Panc1 (cell line): ENCODE measurements at regions not wholly inside any gene's neighbourhood (a gene's known extent, or its start where the extent isn't known, plus 50 kb on each side); places are given as distances from the start of the nearest gene placed in this dataset.

Source experiments
- ATAC-seq: fragments of 200-7000 bp; cut with Tn5 transposase; 2 replicates; pipeline ENCODE4 v1.9.1; 2020; ENCODE audit warnings: mild to moderate bottlenecking, moderate library complexity
- BruUV-seq: library from RNA; stranded (reverse); fragments of 400-500 nt; replicated peaks from 2 replicates; lab custom pipeline; 2021; lab: Mats Ljungman, UMichigan
- CTCF ChIA-PET: fragments of 300-600 bp; sonication (Branson Sonifier 250); formaldehyde crosslinking; loops from one replicate; lab custom pipeline; 2022; ENCODE audit warnings: antibody characterized with exemption; lab: Charles Lee
- POLR2A ChIA-PET: fragments of 300-600 bp; sonication (Branson Sonifier 250); formaldehyde crosslinking; loops from one replicate; lab custom pipeline; 2022; ENCODE audit warnings: antibody characterized with exemption; lab: Charles Lee
- DNase-seq: peaks from one replicate; pipeline ENCODE4 v3.0.0-alpha.2; 2010; ENCODE audit warnings: low read depth, low spot score
- H3K27ac ChIP-seq: 2 replicates; pipeline ENCODE4 v1.5.1; 2011; ENCODE audit warnings: mild to moderate bottlenecking, low read length, inconsistent platforms
- H3K27me3 ChIP-seq: fragments of 200-500 bp; sonication (Bioruptor generic); 2 replicates; pipeline ENCODE4 v1.6.0; 2014; ENCODE audit warnings: low read length, inconsistent platforms; ENCODE audit not compliant: control insufficient read depth, insufficient read depth
- H3K36me3 ChIP-seq: fragments of 200-500 bp; sonication (Bioruptor generic); 2 replicates; pipeline ENCODE4 v1.5.1; 2014; ENCODE audit warnings: inconsistent platforms, mild to moderate bottlenecking, low read length, moderate library complexity; ENCODE audit not compliant: control insufficient read depth, insufficient read depth
- H3K4me1 ChIP-seq: 2 replicates; pipeline ENCODE4 v1.5.1; 2011; ENCODE audit warnings: inconsistent platforms, mild to moderate bottlenecking, low read length, moderate library complexity; ENCODE audit not compliant: control insufficient read depth, insufficient read depth
- H3K4me3 ChIP-seq, 2 experiments: 2 replicates each; pipeline ENCODE4 v1.5.1; 2011 to 2012; ENCODE audit warnings: low read depth in 2 of 2, low read length in 2 of 2, mild to moderate bottlenecking in 2 of 2, inconsistent platforms in 1 of 2, moderate library complexity in 1 of 2
- H3K9me3 ChIP-seq: fragments of 200-500 bp; sonication (Bioruptor generic); 2 replicates; pipeline ENCODE4 v1.5.1; 2014; ENCODE audit warnings: low read depth, mild to moderate bottlenecking, inconsistent platforms, low read length, moderate library complexity; ENCODE audit not compliant: control insufficient read depth, insufficient read depth
- POLR2AphosphoS5 ChIP-seq: IDR thresholded peaks from 2 replicates; pipeline ENCODE4 v1.6.1; 2012; ENCODE audit warnings: mild to moderate bottlenecking, low read depth, low read length, moderate library complexity
- SIN3A ChIP-seq: IDR thresholded peaks from 2 replicates; pipeline ENCODE4 v1.6.1; 2012; ENCODE audit warnings: low read depth, mild to moderate bottlenecking, low read length, moderate library complexity, borderline replicate concordance; ENCODE audit not compliant: insufficient read depth
- TCF7L2 ChIP-seq: IDR thresholded peaks from 2 replicates; pipeline ENCODE4 v1.6.1; 2011; ENCODE audit warnings: mild to moderate bottlenecking, low read depth, low read length, inconsistent platforms
- in situ Hi-C: cut with HindIII; loops from 2 replicates; pipeline ENCODE4 v1.10.0; 2016; ENCODE audit warnings: low sequenced_read_pairs, low pct_unique_long_range_greater_than_20kb
- intact Hi-C: fragments of 100-400 bp; cut with micrococcal nuclease; formaldehyde crosslinking; loops from one replicate; pipeline ENCODE4 v1.10.0; 2022; ENCODE audit not compliant: unreplicated experiment
- TF ChIP-seq, protein P1 (sequence below), 2 experiments: IDR thresholded peaks; 2 replicates each; pipeline ENCODE4 v1.6.1; 2011 to 2012; ENCODE audit warnings: low read depth in 2 of 2, control low read depth in 1 of 2, low read length in 1 of 2, mild to moderate bottlenecking in 1 of 2, moderate library complexity in 1 of 2; ENCODE audit not compliant: insufficient read depth in 1 of 2
- TF ChIP-seq, protein P2 (sequence below): fragments of 450-650 bp; IDR thresholded peaks from 2 replicates; pipeline ENCODE4 v1.5.1; 2017; ENCODE audit warnings: mild to moderate bottlenecking

DNA sequence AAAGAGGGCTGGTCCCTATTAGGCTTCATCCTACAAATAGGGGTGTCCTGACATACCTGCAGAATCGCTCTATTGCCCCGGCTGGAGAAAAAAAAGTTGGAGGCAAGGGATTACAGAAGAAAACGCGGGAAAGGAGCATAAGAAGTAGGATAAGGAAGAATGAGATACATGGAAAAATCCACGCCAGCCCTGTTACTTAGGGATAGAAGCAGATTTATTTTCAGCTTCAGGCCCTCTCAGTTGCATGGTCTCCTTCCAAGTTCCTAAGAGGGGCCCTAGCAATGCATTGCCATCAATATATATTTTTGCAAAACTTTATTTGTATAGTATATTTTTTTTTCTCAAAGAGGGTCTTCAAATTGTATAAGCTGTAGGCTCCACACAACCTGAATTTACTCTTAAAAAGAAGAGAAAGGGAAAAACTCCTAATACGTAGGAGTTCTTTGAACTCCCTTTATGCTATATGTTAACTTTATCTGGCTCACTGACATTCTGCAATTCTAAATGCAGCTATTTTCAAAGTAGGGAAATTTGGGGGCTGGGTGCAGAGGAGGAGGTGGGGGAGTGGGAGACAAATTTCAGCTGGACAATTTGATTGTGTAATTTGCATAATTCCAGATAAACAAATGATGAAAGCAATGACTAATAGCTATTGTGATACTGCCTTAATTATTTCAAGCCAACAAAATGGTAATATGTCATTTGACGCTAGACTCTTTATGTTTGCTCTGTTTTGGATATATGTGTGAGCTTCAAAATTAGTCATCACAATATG, 137.7 kb upstream of the TRHDE start:
- no TSS peak for BruUV-seq
- TF ChIP-seq SIN3A, result no peak
- TF ChIP-seq POLR2AphosphoS5, result no peak
- TF ChIP-seq, protein P1, sequence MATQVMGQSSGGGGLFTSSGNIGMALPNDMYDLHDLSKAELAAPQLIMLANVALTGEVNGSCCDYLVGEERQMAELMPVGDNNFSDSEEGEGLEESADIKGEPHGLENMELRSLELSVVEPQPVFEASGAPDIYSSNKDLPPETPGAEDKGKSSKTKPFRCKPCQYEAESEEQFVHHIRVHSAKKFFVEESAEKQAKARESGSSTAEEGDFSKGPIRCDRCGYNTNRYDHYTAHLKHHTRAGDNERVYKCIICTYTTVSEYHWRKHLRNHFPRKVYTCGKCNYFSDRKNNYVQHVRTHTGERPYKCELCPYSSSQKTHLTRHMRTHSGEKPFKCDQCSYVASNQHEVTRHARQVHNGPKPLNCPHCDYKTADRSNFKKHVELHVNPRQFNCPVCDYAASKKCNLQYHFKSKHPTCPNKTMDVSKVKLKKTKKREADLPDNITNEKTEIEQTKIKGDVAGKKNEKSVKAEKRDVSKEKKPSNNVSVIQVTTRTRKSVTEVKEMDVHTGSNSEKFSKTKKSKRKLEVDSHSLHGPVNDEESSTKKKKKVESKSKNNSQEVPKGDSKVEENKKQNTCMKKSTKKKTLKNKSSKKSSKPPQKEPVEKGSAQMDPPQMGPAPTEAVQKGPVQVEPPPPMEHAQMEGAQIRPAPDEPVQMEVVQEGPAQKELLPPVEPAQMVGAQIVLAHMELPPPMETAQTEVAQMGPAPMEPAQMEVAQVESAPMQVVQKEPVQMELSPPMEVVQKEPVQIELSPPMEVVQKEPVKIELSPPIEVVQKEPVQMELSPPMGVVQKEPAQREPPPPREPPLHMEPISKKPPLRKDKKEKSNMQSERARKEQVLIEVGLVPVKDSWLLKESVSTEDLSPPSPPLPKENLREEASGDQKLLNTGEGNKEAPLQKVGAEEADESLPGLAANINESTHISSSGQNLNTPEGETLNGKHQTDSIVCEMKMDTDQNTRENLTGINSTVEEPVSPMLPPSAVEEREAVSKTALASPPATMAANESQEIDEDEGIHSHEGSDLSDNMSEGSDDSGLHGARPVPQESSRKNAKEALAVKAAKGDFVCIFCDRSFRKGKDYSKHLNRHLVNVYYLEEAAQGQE (IDR thresholded peaks at IDR 0.05; ENCODE audit: insufficient read depth in 1 of 2, low read depth in 2 of 2, low read length in 1 of 2), result no peak
- no peak for TF ChIP-seq TCF7L2
- TF ChIP-seq, protein P2, sequence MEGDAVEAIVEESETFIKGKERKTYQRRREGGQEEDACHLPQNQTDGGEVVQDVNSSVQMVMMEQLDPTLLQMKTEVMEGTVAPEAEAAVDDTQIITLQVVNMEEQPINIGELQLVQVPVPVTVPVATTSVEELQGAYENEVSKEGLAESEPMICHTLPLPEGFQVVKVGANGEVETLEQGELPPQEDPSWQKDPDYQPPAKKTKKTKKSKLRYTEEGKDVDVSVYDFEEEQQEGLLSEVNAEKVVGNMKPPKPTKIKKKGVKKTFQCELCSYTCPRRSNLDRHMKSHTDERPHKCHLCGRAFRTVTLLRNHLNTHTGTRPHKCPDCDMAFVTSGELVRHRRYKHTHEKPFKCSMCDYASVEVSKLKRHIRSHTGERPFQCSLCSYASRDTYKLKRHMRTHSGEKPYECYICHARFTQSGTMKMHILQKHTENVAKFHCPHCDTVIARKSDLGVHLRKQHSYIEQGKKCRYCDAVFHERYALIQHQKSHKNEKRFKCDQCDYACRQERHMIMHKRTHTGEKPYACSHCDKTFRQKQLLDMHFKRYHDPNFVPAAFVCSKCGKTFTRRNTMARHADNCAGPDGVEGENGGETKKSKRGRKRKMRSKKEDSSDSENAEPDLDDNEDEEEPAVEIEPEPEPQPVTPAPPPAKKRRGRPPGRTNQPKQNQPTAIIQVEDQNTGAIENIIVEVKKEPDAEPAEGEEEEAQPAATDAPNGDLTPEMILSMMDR, result no peak
- Histone ChIP-seq H3K27me3 (no peaks in the 10 kb centered on the region; the same call in none of the 2 replicates), H3K4me1 (no peaks in the 10 kb centered on the region), H3K4me3 (no peak overlapping the region), H3K9me3 (no peaks in the 10 kb centered on the region), H3K27ac (no peak overlapping the region), H3K36me3 (no peaks in the 10 kb centered on the region)
- in situ Hi-C loops, result no loop called here
- CTCF ChIA-PET, result no interaction called here
- POLR2A ChIA-PET, result no interaction called here
- intact Hi-C loops, result no loop called here
- ATAC-seq (no peak), DNase-seq (no peak)

DNA sequence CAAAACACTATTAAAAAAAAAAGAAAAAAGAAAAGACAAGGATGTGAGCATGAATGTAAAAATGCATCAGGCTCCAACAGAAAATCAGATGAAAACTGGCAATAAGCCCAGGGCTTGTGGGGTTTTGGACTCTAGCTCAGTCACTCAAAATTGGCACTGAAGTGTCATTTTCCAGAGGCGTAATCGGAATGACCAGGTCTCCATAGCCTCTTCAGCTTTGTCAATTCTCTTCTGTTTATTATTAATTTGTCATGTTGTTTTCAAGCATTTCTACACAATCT, 137.2 kb upstream of the TRHDE start:
- Histone ChIP-seq H3K9me3 (no peaks in the 10 kb centered on the region), H3K27ac (no peak overlapping the region), H3K4me1 (no peaks in the 10 kb centered on the region), H3K4me3 (no peak overlapping the region), H3K36me3 (no peaks in the 10 kb centered on the region), H3K27me3 (no peaks in the 10 kb centered on the region; the same call in none of the 2 replicates)
- BruUV-seq, result no TSS peak
- DNase-seq, result no peak
- CTCF ChIA-PET, result no interaction called here
- POLR2A ChIA-PET, result no interaction called here
- intact Hi-C loops, result no loop called here
- no peak for ATAC-seq
- TF ChIP-seq, protein P2, result no peak
- TF ChIP-seq, protein P1 (IDR thresholded peaks at IDR 0.05; ENCODE audit: insufficient read depth in 1 of 2, low read depth in 2 of 2, low read length in 1 of 2), result no peak
- no peak for TF ChIP-seq TCF7L2
- TF ChIP-seq SIN3A, result no peak
- no peak for TF ChIP-seq POLR2AphosphoS5
- in situ Hi-C loops, result no loop called here
